Inflammatory macrophage treated with lipopolysaccharide for 4 hours (primary cell): ENCODE measurements at regions not wholly inside any gene's neighbourhood (a gene's known extent, or its start where the extent isn't known, plus 50 kb on each side); places are given as distances from the start of the nearest gene placed in this dataset.
"Not testable (repeated sequence)": the region's sequence is repeated elsewhere in the genome, so short reads cannot be mapped to it uniquely, and the experiment has no call there.

Experiments
- DNase-seq: peaks from one replicate; pipeline ENCODE4 v3.0.0-alpha.2; 2020

- DNase-seq: no peak
These were observed 313.2 kb downstream of the MDFIC start for GRCh38 chr7:115235075-115235474.

- DNase-seq: no peak
These were observed 311.9 kb downstream of the MDFIC start for GRCh38 chr7:115233809-115234208.

GRCh38 chr7:115232041-115232440, 310.1 kb downstream of the MDFIC start:
- no peak for DNase-seq

- DNase-seq: peak; percentile 56
These were observed 309.1 kb downstream of the MDFIC start for GRCh38 chr7:115230882-115231571.

- no peak for DNase-seq
These were observed 307.7 kb downstream of the MDFIC start for GRCh38 chr7:115229401-115230105.

GRCh38 chr7:115227473-115228235, 305.8 kb downstream of the MDFIC start:
- no peak for DNase-seq

- no peak for DNase-seq
These were observed 304.5 kb downstream of the MDFIC start for GRCh38 chr7:115226410-115226809.

GRCh38 chr7:115224922-115225321, 303.0 kb downstream of the MDFIC start:
- no peak for DNase-seq

GRCh38 chr7:115223959-115224358, 302.1 kb downstream of the MDFIC start:
- DNase-seq: no peak

- DNase-seq: no peak
These were observed 299.6 kb downstream of the MDFIC start for GRCh38 chr7:115221456-115221855.

- no peak for DNase-seq
These were observed 296.2 kb downstream of the MDFIC start for GRCh38 chr7:115218076-115218475.

GRCh38 chr7:115217373-115217772, 295.5 kb downstream of the MDFIC start:
- DNase-seq: peak; percentile 9

- DNase-seq: no peak
These were observed 294.8 kb downstream of the MDFIC start for GRCh38 chr7:115216652-115217051.

- DNase-seq: no peak
These were observed 289.3 kb downstream of the MDFIC start for GRCh38 chr7:115211171-115211570.

GRCh38 chr7:115210552-115210951, 288.7 kb downstream of the MDFIC start:
- no peak for DNase-seq

GRCh38 chr7:115208710-115209560, 287.0 kb downstream of the MDFIC start:
- DNase-seq: no peak

GRCh38 chr7:115206374-115206773, 284.5 kb downstream of the MDFIC start:
- not testable (repeated sequence) for DNase-seq

GRCh38 chr7:115198143-115198542, 276.2 kb downstream of the MDFIC start:
- no peak for DNase-seq

GRCh38 chr7:115195208-115195607, 273.3 kb downstream of the MDFIC start:
- DNase-seq: no peak

- no peak for DNase-seq
These were observed 269.6 kb downstream of the MDFIC start for GRCh38 chr7:115191526-115191925.

GRCh38 chr7:115183431-115184057, 261.6 kb downstream of the MDFIC start:
- peak; percentile 0 for DNase-seq

GRCh38 chr7:115178835-115179234, 256.9 kb downstream of the MDFIC start:
- no peak for DNase-seq
